DMS53 treated with DMSO at 0.1 percent for 48 hours (cell line): ENCODE measurements at regions not wholly inside any gene's neighbourhood (a gene's known extent, or its start where the extent isn't known, plus 50 kb on each side); places are given as distances from the start of the nearest gene placed in this dataset.
"Not testable (repeated sequence)": the region's sequence is repeated elsewhere in the genome, so short reads cannot be mapped to it uniquely, and the experiment has no call there.

Experiments used
- DNase-seq: peaks from one replicate; lab custom pipeline; 2025; ENCODE audit not compliant: unreplicated experiment; lab: John Stamatoyannopoulos, UW

DNA sequence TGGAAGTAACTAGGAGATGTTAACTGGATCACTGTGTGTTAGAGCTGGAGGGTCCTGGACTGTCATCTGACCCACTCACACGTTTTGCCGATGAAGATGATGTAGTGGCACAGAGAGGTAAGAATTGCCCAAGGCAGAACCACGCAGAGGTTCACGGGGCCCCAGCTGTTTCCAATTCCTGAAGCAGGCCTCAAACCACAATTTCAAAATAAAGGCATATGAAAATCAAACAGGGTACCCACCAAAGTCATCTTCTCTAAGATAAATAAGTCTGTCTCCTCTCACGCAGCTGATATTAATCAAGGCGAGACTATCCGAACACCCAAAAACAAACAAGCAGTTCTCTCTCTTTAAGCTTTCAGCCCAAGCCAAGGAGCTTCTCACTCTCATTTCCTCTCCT is 113.3 kb upstream of the JCAD start:
- DNase-seq: no peak

DNA sequence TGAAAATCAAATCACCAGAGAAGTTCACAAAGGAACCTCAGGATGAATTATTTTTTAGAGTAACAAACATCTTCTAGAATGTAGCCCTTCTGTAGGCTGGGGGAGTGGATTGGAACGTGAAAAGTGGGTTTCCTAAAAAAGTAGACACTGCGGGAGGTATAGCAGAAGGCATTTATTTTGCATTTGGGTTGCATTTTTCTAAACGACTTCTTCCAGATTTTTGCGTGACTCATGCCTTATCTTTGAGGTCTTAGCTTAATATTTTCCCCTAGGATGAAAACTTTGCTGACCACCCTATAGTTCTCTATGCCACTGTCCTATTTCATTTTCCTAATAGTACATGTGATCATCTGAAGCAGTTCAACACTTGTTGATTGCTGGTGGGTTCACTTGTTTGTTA is 112.7 kb upstream of the JCAD start:
- no peak for DNase-seq

DNA sequence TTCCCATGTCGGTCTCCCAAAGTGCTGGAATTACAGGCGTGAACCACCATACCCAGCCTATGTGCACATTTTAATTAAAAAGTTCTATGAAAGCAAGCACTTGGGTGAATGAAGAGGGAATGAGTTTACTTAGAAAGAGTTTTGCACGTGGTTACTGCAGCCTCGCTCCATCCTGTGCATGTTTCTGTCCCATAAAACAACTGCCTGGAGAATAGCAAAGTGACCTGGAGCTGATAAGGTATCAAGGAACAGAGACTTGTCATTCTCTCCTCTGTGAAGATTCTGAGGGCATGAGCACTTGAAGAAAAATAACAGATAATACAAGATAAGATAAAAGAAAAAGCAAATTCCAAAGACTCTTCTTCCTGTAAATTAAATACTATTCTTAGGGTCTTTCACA is 112.2 kb upstream of the JCAD start:
- no peak for DNase-seq

DNA sequence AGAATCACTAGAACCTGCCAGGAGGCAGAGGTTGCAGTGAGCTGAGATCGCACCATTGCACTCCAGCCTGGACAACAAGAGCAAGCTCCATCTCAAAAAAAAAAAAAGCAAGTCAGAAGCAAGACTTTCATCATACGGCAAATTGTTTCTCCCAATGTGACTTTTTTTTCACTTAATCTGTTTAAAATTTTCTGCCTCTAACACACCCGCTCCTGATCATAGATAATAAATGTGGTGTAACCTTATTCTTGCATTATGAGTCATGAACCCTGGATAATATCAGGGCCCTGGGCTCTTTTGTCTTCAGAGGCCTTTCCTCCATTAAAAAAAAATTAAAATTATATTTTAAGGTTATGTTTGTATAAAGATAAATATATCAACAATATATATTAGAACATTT is 111.4 kb upstream of the JCAD start:
- no peak for DNase-seq

DNA sequence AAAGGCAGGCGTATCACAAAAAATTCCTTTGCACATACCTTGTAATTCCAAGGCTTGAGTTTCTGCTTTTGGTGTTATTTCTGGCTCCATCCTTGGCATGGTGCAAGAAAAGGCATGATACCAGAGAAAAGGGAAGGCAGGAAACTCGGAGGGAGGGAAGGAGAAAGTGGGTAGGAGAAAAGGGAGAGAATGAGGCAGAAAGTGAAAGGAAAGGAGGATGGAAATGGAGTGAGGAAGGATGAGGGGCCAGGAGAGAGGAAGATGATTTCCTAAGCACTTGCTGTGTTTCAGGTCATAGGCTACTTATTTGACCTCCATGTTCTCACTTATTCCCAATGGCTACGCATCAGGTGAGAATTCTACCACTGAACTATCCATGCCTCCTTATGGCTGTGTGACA is 110.8 kb upstream of the JCAD start:
- DNase-seq: no peak

DNA sequence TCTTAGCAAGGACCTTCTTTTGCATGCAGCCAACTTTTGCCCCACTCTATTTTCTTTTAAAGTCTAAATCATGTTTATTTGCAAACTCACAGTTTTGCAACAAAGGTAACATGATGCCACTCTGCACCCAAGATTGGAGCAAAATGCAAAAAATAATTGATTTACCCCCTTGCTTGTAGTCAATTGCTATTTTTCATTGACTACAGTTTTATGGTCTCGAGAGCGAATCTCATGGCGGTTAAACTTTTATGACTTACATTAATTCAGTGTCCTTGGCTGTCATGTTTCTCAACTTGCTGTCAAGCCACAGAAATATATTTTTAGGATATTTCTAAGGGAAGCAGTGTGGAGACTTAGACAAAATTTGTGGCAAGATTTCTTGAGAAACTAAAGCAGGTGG is 110.0 kb upstream of the JCAD start:
- DNase-seq: no peak

DNA sequence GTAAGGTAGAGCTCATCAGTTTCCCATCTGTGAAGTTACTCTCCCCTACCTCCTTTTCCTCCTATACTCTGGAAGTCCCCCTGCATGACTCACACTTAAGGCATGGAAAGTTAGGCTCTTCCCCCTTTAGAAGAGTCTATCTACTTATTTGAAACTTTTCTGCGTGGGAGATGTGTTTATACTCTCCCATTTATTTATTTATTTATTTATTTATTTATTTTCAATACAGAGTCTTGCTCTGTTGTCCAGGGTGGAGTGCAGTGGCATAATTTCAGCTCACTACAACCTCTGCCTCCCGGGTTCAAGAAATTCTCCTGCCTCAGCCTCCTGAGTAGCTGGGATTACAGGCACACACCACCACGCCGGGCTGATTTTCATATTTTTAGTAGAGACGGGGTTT is 107.5 kb upstream of the JCAD start:
- no peak for DNase-seq

DNA sequence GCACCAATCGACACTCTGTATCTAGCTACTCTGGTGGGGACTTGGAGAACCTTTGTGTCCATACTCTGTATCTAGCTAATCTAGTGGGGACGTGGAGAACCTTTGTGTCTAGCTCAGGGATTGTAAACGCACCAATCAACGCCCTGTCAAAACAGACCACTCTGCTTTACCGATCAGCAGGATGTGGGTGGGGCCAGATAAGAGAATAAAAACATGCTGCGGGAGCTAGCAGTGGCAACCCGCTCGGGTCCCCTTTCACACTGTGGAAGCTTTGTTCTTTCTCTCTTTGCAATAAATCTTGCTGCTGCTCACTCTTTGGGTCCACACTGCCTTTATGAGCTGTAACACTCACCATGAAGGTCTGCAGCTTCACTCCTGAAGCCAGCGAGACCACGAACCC is 104.0 kb upstream of the JCAD start:
- DNase-seq: not testable (repeated sequence)

DNA sequence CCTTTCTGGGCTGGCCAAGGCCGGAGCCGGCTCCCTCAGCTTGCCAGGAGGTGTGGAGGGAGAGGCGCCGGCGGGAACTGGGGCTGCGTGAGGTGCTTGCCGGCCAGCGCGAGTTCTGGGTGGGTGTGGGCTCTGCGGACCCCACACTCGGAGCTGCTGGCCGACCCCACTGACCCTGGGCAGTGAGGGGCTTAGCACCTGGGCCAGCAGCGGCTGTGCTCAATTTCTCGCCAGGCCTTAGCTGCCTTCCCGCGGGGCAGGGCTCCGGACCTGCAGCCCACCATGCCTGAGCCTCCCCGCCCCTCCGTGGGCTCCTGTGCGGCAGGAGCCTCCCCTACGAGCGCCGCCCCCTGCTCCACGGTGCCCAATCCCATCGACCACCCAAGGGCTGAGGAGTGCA is 103.4 kb upstream of the JCAD start:
- not testable (repeated sequence) for DNase-seq

DNA sequence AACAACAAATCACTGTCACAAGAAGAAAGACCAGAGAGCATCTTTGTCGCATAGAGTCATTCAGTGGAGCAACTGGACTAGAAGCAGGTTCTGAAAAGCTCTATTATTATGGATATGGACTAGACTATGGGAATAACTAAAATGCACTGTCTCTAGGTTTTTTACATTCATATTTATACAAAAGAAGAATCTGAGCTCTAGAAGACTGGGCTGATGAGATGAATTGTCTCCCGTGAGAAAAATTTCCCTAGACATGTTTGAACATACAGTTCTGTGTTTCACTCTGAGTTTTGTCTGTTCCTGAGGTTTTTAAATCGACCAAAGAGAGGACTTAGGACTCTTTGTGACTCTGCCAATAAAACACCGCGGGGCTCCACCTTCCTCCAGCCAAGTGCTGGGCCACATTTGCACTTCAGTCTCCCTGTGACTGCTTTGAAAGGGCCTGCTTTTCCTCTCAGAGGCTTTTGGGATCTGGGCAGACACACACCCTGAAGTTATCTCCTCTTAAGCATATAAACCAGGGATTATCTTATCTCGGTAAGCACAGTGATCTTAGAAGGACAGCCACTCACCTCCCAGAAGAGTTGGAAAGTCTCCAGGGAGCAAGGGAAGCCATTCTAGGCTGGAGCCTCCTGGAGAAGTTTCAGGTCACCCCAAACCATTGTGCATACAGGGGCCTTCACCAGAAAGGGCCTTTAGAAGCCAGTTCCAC is 101.0 kb upstream of the JCAD start:
- DNase-seq: no peak

DNA sequence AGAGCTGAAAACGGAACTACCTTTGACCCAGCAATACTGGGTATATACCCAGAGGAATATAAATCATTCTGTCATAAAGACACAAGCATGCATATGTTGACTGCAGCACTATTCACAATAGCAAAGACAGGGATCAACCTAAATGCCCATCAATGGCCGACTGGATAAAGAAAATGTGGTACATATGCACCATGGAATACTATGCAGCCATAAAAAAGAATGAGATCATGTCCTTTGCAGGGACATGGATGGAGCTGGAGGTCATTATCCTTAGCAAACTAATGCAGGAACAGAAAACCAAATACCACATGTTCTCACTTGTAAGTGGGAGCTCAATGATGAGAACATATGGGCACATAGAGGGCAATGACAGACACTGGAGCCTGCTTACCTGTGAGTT is 100.2 kb upstream of the JCAD start:
- DNase-seq: not testable (repeated sequence)

DNA sequence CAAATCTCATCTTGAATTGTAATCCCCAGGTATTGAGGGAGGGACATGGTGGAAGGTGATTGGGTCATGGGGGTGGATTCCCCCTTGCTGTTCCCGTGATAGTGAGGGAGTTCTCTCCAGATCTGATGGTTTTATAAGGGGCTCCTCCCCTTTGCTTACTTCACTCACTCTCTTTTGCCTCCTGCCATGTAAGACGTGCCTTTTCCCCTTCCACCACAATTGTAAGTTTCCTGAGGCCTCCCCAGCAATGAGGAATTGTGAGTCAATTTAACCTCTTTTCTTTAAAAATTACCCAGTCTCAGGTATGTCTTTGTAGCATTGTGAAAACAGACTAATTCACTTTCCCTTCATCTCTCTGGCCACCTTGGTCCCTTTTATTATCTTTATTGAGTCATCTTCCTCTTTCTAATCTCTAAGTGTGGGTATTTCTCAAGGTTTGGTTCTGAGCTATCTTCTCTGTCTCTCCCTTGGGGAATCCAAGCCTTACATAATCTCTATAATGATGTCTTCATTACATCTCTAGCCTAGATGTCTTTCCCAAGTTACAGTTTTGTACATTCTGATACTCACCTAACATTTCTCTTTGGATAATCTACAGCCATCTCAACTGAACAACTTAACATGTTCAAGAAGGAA is 99.1 kb upstream of the JCAD start:
- DNase-seq: no peak

DNA sequence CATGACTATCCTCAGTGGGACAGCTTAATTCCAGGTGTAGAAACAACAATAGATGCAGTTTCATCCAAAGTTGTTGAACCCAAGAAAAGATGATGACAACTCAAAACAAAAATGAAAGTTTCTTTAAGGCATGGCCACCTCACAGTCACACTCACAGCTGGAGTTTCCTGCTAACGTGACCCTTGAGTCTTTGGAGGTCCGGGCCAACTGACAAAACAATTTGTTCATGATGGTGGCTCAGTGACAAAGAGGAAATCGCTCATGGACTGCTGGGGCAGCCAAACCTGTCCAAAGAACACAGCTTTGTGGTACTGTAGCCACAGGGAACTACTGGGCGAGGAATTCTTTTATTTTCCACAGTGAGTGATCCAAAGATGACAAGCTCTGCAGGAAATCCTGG is 96.0 kb upstream of the JCAD start:
- no peak for DNase-seq

DNA sequence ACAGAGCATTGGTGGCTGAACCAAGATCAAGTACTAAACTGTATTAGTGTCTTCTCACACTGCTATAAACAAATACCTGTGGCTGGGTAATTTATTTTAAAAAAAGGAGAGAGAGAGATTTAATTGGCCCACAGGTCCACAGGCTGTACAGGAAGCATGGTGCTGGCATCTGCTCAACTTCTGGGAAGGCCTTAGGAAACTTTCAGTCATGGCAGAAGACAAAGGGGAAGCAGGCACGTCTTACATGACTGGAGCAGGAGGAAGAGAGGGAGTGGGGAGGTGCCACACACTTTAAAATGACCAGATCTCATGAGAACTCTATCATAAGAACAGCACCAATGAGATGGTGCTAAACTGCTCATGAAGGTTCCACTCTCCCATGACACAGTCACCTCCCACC is 95.2 kb upstream of the JCAD start:
- no peak for DNase-seq

DNA sequence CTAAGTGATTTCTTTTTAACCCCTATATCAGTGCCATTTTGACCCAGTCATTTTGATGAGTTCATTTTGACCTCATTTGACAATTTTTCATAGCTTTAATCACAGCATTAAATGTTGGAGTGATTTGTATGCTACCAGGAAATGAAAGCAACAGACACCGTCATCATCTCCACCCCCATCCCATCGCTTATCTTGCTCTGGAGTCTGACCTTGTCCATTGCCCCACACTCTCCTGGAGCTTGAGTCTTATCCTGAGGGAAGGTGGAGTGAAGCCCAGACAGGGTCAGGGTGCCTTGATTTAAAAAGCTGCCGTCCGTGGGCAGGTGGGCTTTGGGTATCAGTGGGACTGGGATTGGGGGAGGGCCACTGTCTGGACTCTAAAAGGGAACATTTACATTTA is 94.7 kb upstream of the JCAD start:
- DNase-seq: no peak

DNA sequence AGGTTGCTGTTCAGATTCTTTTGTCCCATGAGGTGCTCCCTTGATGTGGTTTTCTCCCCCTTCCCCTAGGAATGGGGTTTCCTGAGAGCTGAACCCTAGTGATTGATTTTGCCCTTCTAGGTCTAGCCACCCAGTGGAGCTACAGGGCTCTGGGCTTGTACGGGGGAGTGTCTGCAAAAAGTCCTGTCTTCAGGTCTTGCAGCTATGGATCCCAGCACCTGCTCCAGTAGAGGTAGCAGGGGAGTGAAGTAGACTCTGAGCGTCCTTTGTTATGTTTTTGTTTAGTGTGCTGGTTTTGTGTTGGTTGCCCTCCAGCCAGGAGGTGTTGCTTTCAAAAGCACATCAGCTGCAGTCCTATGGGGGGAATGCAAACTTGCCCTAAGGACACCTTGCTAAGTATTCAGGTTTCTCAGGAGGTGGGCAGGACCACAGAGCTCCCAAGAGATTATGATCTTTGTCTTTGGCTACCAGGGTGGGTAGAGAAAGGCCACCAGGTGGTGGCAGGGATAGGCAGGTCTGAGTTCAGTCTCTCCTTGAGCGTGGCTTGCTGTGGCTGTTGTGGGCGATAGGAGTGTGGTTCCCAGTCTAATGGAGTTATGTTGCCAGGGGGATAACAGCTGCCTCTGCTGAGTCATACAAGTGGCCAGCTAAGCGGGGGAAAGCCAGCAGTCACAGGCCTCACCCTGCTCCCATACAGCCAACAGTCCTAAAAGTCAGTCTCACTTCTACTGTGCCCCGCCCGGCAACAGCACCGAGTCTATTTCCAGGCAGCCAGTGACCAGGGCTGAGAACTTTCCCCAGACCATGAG is 92.4 kb upstream of the JCAD start:
- DNase-seq: no peak

DNA sequence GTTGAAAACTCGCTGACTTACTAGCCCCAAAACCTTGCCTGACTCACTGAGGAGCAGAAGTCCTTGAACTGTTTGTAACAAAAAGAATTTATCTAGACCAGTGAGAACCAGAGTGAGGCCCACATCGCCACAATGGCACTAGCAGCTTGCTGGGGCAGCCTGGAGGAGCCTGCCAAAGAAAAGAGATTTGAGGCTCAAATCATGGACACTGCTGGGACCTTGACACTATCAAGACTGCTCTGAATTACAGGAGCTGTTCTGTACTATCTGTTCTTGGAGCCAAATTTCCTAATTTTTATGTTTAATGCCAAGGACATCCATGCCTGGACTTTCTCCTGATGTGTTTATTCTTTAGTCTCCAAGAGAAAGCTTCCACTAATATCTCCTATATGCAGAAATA is 82.0 kb upstream of the JCAD start:
- no peak for DNase-seq

DNA sequence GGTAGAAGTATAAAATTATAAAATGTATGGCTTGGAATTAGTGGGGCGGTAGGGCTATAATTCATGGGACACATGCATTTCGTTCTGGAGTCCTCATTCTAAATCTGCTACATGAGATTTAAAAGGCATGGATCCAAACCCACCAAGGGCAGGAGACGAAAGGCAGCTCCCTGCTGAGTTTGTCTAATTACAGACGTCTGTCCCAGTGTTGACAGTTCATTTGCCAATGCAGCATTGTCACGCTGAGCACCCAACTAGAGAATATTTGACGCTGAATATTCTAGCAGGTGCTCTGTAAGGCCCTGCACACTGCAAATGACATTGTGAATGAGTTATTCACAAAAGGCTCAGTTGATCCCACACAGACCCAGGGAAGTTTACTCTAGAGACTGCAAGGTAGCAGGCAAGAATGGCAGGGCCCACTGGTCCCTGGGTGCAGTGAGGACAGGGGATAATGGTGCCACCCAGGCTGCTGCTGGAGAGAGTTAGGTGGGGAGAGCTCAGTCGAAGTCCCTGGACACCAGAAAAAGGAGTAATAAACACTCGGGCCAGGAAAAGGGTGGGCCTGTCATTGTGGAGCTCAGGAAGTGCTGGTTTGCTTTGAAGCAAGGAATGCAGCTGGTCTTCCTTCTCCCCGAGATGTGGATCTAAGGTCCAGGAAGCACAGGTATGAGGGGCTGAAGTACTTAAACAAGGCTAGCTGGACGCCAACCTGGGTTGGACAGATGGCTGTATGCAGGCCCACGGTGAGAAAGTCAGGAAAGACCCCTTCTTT is 75.0 kb upstream of the JCAD start:
- no peak for DNase-seq

DNA sequence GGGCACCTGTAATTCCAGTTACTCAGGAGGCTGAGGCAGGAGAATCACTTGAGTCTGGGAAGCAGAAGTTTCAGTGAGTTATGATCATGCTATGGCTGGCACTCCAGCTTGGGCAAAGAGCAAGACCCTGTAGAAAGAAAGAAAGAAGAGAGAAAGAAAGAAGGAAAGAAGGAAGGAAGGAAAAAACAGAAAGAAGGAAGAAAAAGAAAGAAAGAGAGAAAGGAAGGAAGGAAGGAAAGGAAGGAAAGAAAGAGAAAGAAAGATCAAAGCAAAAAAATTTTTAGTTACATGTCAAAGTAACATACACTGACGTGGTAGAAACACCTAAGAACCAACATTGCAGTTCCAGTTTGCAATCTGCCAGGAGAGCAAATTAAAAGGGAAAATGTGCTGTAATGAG is 73.8 kb upstream of the JCAD start:
- DNase-seq: no peak

DNA sequence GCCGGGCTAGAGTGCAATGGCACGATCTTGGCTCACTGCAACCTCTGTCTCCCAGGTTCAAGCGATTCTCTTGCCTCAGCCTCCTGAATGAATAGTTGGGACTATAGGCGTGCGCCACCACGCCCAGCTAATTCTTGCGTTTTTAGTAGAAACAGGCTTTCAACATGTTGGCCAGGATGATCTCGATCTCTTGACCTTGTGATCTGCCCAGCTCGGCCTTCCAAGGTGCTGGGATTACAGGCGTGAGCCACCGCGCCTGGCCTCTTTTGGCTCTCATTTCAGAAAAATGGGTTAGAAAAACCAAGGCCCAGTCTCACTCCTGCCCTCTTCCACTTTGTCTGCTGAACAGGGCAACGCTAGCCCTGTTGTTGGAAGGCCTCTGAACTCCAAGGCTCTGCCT is 72.0 kb upstream of the JCAD start:
- not testable (repeated sequence) for DNase-seq

DNA sequence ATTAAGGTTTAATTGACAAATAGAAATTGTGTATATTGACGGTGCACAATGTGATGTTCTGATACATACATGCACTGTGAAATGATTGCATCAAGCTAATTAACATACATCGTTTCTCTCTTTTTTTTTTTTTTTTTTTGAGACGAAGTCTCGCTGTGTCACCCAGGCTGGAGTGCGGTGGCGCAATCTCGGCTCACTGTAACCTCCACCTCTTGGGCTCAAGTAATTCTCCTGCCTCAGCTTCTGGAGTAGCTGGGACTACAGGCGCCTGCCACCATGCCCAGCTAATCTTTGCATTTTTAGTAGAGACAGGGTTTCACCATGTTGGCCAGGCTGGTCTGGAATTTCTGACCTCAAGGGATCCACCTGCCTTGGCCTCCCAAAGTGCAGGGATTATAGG is 69.9 kb upstream of the JCAD start:
- DNase-seq: not testable (repeated sequence)
